HTR-8/SVneo (cell line): ENCODE measurements at regions not wholly inside any gene's neighbourhood (a gene's known extent, or its start where the extent isn't known, plus 50 kb on each side); places are given as distances from the start of the nearest gene placed in this dataset.
"Not testable (repeated sequence)": the region's sequence is repeated elsewhere in the genome, so short reads cannot be mapped to it uniquely, and the experiment has no call there.

Experiments used
- DNase-seq: peaks from one replicate; pipeline ENCODE4 v3.0.0; 2011; ENCODE audit warnings: low spot score, mixed read lengths; ENCODE audit not compliant: insufficient read length
- FAIRE-seq: peaks from 2 replicates; lab custom pipeline; 2011; peaks lifted over from hg19 to GRCh38; lab: Jason Lieb, UNC

DNA sequence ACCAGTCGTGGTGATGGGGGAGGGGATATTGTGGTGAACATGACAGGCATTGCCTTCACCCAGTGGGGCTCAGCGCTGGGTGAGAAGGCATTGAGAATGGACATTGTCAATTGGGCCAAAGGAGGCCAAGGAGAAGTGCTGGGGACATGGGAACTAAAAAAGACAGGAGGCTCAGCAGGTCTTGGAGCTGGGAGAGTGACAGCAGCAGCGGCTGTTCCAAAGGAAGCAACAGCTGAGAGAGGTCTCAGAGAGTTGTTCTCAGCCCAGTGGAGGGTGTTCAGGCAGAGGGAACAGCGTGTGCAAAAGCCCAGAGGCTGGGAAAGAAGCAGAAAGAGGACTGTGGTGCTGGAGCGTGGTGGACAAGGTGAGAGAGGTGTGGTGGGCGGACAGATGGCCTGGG is 56.6 kb upstream of the ASNS start:
- FAIRE-seq, DNase-seq: not testable (repeated sequence)

DNA sequence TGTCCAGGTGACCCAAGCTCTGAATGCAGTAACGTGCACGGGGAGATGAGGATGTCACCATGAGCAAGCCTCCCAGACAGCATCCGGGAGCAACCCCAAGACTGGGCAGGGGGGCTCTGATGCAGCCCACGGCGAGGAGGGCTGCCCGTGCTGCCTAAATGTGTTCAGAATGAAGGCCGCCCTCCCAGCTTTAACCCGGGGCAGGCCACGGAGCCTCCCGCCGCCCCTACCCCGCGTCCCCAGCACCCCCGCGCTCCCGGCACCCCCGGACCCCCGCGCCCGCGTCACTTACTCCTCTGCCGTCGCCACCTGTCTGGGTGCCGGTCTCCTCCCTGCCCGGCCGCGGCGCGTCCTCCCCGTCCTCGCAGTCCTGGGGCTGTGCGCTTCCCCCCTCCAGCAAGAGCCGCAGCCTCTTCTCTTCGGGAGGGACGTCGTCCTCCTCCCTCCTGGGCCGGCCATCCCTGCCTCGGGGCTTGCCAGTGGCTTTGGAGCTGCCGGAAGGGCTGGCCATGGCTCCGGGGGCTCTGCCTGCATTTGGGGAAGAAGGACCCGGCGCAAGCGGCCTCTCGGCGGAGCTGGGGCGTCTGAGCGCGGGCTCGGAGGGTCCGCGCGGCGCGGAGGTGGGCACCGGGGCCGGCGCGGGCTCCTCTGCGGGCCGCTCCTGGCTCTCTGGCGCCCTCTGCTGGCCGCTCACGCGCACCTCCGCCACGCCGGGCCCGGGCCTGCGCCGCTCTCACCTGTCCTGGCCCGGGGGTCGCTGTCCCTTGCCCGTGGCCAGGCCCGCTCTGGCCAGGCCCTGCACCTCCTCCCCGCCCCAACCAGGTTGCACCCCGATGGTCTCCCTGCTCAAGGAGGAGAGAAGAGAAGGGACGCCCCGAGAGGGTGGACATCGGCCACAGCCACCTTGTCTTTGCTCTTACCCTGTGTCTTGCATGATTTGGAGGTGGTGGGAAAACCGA is 55.9 kb upstream of the ASNS start:
- peak; percentile 38 for DNase-seq
- FAIRE-seq = not testable (repeated sequence)
